SK-N-SH treated with all-trans-retinoic acid at 6 μM for 48 hours (cell line): ENCODE measurements at regions not wholly inside any gene's neighbourhood (a gene's known extent, or its start where the extent isn't known, plus 50 kb on each side); places are given as distances from the start of the nearest gene placed in this dataset.

Experiments
- ATAC-seq: fragments of 200-7000 bp; cut with Tn5 transposase; 3 replicates; pipeline ENCODE4 v1.9.1; 2020; ENCODE audit warnings: mild to moderate bottlenecking, moderate library complexity
- BACH2 ChIP-seq: fragments of 250-450 bp; sonication (Bioruptor Pico); IDR thresholded peaks from 2 replicates; pipeline ENCODE4 v1.9.0; 2021; ENCODE audit warnings: mild to moderate bottlenecking, borderline replicate concordance
- CSDC2 ChIP-seq: fragments of 250-450 bp; sonication (Bioruptor Pico); IDR thresholded peaks from 2 replicates; pipeline ENCODE4 v1.5.0; 2020; ENCODE audit warnings: mild to moderate bottlenecking, moderate library complexity
- ESRRG ChIP-seq: fragments of 250-450 bp; sonication (Bioruptor Pico); IDR thresholded peaks from 2 replicates; pipeline ENCODE4 v1.6.1; 2021; ENCODE audit warnings: mild to moderate bottlenecking
- GLIS3 ChIP-seq: fragments of 250-450 bp; sonication (Bioruptor Pico); IDR thresholded peaks from 2 replicates; pipeline ENCODE4 v1.5.0; 2020; ENCODE audit warnings: mild to moderate bottlenecking, moderate library complexity
- ISL1 ChIP-seq: fragments of 250-450 bp; sonication (Bioruptor Pico); IDR thresholded peaks from 2 replicates; pipeline ENCODE4 v2.1.2; 2022; ENCODE audit warnings: mild to moderate bottlenecking, moderate library complexity
- OSR1 ChIP-seq: fragments of 250-450 bp; sonication (Bioruptor Pico); IDR thresholded peaks from 2 replicates; pipeline ENCODE4 v1.8.0; 2022; ENCODE audit warnings: moderate library complexity, mild to moderate bottlenecking, inconsistent platforms
- POU6F1 ChIP-seq: fragments of 250-450 bp; sonication (Bioruptor Pico); IDR thresholded peaks from 2 replicates; pipeline ENCODE4 v1.8.0; 2021; ENCODE audit warnings: low read depth, mild to moderate bottlenecking, moderate library complexity, borderline replicate concordance
- RARB ChIP-seq: fragments of 250-450 bp; sonication (Bioruptor Pico); IDR thresholded peaks from 2 replicates; pipeline ENCODE4 v1.8.0; 2021; ENCODE audit warnings: mild to moderate bottlenecking, moderate library complexity
- SNAI2 ChIP-seq: fragments of 250-450 bp; sonication (Bioruptor Pico); IDR thresholded peaks from 2 replicates; pipeline ENCODE4 v1.5.0; 2020; ENCODE audit warnings: mild to moderate bottlenecking, moderate library complexity
- TCF4 ChIP-seq: fragments of 250-450 bp; sonication (Bioruptor Pico); IDR thresholded peaks from 2 replicates; pipeline ENCODE4 v1.8.0; 2021; ENCODE audit warnings: mild to moderate bottlenecking, moderate library complexity, borderline replicate concordance
- TOX ChIP-seq: fragments of 250-450 bp; sonication (Bioruptor Pico); IDR thresholded peaks from 2 replicates; pipeline ENCODE4 v1.8.0; 2021; ENCODE audit warnings: mild to moderate bottlenecking, moderate library complexity, borderline replicate concordance
- ZC3H10 ChIP-seq: fragments of 250-450 bp; sonication (Bioruptor Pico); IDR thresholded peaks from 2 replicates; pipeline ENCODE4 v1.5.1; 2021; ENCODE audit warnings: mild to moderate bottlenecking, moderate library complexity
- ZFP3 ChIP-seq: fragments of 250-450 bp; sonication (Bioruptor Pico); IDR thresholded peaks from 2 replicates; pipeline ENCODE4 v1.5.0; 2020; ENCODE audit warnings: mild to moderate bottlenecking, moderate library complexity
- ZFP30 ChIP-seq: fragments of 450-650 bp; formaldehyde crosslinking; IDR thresholded peaks from 2 replicates; pipeline ENCODE4 v1.5.0; 2022; ENCODE audit warnings: mild to moderate bottlenecking, moderate library complexity
- ZNF565 ChIP-seq: fragments of 450-650 bp; formaldehyde crosslinking; conservative IDR thresholded peaks from 2 replicates; pipeline ENCODE4 v1.5.0; 2020; ENCODE audit warnings: low read depth, mild to moderate bottlenecking, moderate library complexity
- ZNF70 ChIP-seq: fragments of 450-650 bp; formaldehyde crosslinking; IDR thresholded peaks from 2 replicates; pipeline ENCODE4 v1.5.0; 2020; ENCODE audit warnings: mild to moderate bottlenecking, moderate library complexity
- ZNF8 ChIP-seq: fragments of 450-650 bp; formaldehyde crosslinking; IDR thresholded peaks from 2 replicates; pipeline ENCODE4 v1.5.0; 2020; ENCODE audit warnings: mild to moderate bottlenecking, moderate library complexity
- TF ChIP-seq, protein P1 (sequence below): fragments of 250-450 bp; sonication (Bioruptor Pico); IDR thresholded peaks from 2 replicates; pipeline ENCODE4 v1.5.1; 2021; ENCODE audit warnings: mild to moderate bottlenecking, moderate library complexity
- TF ChIP-seq, protein P2 (sequence below): fragments of 250-450 bp; sonication (Bioruptor Pico); IDR thresholded peaks from 2 replicates; pipeline ENCODE4 v1.5.0; 2020; ENCODE audit warnings: mild to moderate bottlenecking, moderate library complexity
- TF ChIP-seq, protein P3 (sequence below): fragments of 250-450 bp; sonication (Bioruptor Pico); IDR thresholded peaks from 2 replicates; pipeline ENCODE4 v1.5.1; 2020; ENCODE audit warnings: low read depth, mild to moderate bottlenecking, moderate library complexity
- TF ChIP-seq, protein P4 (sequence below): fragments of 250-450 bp; sonication (Bioruptor Pico); IDR thresholded peaks from 2 replicates; pipeline ENCODE4 v1.8.0; 2020; ENCODE audit warnings: mild to moderate bottlenecking, moderate library complexity, borderline replicate concordance

GRCh38 chrX:10926891-10927290 lies 184.2 kb upstream of the HCCS start:
- no peak for ATAC-seq
- TF ChIP-seq ZC3H10 (no peak), TOX (no peak), ESRRG (CRISPR knock-in tag) (no peak)
- TF ChIP-seq, protein P1, sequence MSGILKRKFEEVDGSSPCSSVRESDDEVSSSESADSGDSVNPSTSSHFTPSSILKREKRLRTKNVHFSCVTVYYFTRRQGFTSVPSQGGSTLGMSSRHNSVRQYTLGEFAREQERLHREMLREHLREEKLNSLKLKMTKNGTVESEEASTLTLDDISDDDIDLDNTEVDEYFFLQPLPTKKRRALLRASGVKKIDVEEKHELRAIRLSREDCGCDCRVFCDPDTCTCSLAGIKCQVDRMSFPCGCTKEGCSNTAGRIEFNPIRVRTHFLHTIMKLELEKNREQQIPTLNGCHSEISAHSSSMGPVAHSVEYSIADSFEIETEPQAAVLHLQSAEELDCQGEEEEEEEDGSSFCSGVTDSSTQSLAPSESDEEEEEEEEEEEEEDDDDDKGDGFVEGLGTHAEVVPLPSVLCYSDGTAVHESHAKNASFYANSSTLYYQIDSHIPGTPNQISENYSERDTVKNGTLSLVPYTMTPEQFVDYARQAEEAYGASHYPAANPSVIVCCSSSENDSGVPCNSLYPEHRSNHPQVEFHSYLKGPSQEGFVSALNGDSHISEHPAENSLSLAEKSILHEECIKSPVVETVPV (CRISPR knock-in tag) = no peak

DNA sequence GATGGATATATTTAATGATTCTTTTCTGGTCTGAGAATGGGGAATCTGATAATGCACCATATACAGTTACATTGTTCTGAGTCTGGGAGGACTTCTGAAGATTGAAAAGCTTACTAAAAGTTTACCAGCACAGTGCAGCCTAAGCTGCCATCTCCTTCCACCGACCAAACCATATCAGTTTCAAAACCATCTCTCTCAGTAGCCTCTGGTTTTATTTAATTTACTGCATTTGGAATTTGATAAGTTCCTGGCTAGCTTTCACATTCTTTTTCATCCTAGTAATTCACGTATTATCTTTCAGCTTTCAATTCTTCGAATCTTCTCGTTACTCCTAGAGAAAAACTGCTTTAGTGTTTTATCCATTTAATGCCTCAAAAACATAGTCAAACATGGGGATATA lies 181.4 kb upstream of the HCCS start:
- peak; percentile 85 for ATAC-seq
- TF ChIP-seq ISL1 (CRISPR knock-in tag) (0 out of 2 replicates have a peak, but pooled peaks have one; percentile 5), TCF4 (CRISPR knock-in tag) (no peak)

GRCh38 chrX:10930151-10930550 lies 181.0 kb upstream of the HCCS start:
- no peak for TF ChIP-seq TOX
- no peak for TF ChIP-seq SNAI2 (CRISPR knock-in tag)
- TF ChIP-seq, protein P2, sequence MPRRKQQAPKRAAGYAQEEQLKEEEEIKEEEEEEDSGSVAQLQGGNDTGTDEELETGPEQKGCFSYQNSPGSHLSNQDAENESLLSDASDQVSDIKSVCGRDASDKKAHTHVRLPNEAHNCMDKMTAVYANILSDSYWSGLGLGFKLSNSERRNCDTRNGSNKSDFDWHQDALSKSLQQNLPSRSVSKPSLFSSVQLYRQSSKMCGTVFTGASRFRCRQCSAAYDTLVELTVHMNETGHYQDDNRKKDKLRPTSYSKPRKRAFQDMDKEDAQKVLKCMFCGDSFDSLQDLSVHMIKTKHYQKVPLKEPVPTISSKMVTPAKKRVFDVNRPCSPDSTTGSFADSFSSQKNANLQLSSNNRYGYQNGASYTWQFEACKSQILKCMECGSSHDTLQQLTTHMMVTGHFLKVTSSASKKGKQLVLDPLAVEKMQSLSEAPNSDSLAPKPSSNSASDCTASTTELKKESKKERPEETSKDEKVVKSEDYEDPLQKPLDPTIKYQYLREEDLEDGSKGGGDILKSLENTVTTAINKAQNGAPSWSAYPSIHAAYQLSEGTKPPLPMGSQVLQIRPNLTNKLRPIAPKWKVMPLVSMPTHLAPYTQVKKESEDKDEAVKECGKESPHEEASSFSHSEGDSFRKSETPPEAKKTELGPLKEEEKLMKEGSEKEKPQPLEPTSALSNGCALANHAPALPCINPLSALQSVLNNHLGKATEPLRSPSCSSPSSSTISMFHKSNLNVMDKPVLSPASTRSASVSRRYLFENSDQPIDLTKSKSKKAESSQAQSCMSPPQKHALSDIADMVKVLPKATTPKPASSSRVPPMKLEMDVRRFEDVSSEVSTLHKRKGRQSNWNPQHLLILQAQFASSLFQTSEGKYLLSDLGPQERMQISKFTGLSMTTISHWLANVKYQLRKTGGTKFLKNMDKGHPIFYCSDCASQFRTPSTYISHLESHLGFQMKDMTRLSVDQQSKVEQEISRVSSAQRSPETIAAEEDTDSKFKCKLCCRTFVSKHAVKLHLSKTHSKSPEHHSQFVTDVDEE (CRISPR knock-in tag) = no peak
- TF ChIP-seq ISL1 (CRISPR knock-in tag) = no peak
- TF ChIP-seq ZFP30 (CRISPR knock-in tag) = no peak
- no peak for TF ChIP-seq ZNF70 (CRISPR knock-in tag)
- TF ChIP-seq ZFP3 = no peak
- peak; percentile 72 for ATAC-seq

GRCh38 chrX:10931976-10932375 lies 179.2 kb upstream of the HCCS start:
- TF ChIP-seq ISL1 (CRISPR knock-in tag) (no peak), ZNF565 (CRISPR knock-in tag) (no peak), TOX (no peak), RARB (CRISPR knock-in tag) (no peak), OSR1 (CRISPR knock-in tag) (no peak), POU6F1 (CRISPR knock-in tag) (no peak), ZFP30 (CRISPR knock-in tag) (no peak), BACH2 (no peak), GLIS3 (CRISPR knock-in tag) (no peak), ESRRG (CRISPR knock-in tag) (no peak), ZNF70 (CRISPR knock-in tag) (no peak), SNAI2 (CRISPR knock-in tag) (no peak), CSDC2 (CRISPR knock-in tag) (no peak), ZC3H10 (no peak), ZFP3 (no peak), ZNF8 (no peak)
- TF ChIP-seq, protein P3, sequence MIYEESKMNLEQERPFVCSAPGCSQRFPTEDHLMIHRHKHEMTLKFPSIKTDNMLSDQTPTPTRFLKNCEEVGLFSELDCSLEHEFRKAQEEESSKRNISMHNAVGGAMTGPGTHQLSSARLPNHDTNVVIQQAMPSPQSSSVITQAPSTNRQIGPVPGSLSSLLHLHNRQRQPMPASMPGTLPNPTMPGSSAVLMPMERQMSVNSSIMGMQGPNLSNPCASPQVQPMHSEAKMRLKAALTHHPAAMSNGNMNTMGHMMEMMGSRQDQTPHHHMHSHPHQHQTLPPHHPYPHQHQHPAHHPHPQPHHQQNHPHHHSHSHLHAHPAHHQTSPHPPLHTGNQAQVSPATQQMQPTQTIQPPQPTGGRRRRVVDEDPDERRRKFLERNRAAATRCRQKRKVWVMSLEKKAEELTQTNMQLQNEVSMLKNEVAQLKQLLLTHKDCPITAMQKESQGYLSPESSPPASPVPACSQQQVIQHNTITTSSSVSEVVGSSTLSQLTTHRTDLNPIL (CRISPR knock-in tag) = no peak
- TF ChIP-seq, protein P4, sequence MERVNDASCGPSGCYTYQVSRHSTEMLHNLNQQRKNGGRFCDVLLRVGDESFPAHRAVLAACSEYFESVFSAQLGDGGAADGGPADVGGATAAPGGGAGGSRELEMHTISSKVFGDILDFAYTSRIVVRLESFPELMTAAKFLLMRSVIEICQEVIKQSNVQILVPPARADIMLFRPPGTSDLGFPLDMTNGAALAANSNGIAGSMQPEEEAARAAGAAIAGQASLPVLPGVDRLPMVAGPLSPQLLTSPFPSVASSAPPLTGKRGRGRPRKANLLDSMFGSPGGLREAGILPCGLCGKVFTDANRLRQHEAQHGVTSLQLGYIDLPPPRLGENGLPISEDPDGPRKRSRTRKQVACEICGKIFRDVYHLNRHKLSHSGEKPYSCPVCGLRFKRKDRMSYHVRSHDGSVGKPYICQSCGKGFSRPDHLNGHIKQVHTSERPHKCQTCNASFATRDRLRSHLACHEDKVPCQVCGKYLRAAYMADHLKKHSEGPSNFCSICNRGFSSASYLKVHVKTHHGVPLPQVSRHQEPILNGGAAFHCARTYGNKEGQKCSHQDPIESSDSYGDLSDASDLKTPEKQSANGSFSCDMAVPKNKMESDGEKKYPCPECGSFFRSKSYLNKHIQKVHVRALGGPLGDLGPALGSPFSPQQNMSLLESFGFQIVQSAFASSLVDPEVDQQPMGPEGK (CRISPR knock-in tag) = no peak
- TF ChIP-seq, protein P2 (CRISPR knock-in tag) = no peak
- TF ChIP-seq, protein P1 (CRISPR knock-in tag) = no peak
- no peak for ATAC-seq
